ENCODE measurements at regions not wholly inside any gene's neighbourhood (a gene's known extent, or its start where the extent isn't known, plus 50 kb on each side); places are given as distances from the start of the nearest gene placed in this dataset.

- no peaks in the 10 kb centered on the region for H4K20me1 ChIP-seq (ENCODE audit: control insufficient read depth, extremely low read depth, insufficient read depth, low read length)
- no peaks in the 10 kb centered on the region for H3K9me3 ChIP-seq (ENCODE audit: control insufficient read depth, insufficient read depth, low read depth, low read length)
- H2AFZ ChIP-seq (ENCODE audit: low read length): no peak overlapping the region
- H3K36me3 ChIP-seq (ENCODE audit: control insufficient read depth, insufficient read depth, low read length): no peaks in the 10 kb centered on the region
- H3K27me3 ChIP-seq (ENCODE audit: control insufficient read depth, insufficient read depth, low read length): no peaks in the 10 kb centered on the region
- no peak overlapping the region for H3K27ac ChIP-seq (ENCODE audit: insufficient read depth, low read length)
- H3K4me3 ChIP-seq (replicated peaks in 1 of 4; ENCODE audit: control extremely low read depth in 1 of 4, insufficient read depth in 1 of 4, low read depth in 3 of 4, low read length in 4 of 4): no peak overlapping the region
- peak in 1 of 2 donors; percentile 32 for DNase-seq (ENCODE audit: low read depth in 2 of 2)
- no peaks in the 10 kb centered on the region for H3K4me1 ChIP-seq (ENCODE audit: control insufficient read depth, extremely low read depth, insufficient read depth, low read length)
- no peak overlapping the region for H3K9ac ChIP-seq (ENCODE audit: insufficient read depth, low read length)
- no peaks in the 10 kb centered on the region for H3K79me2 ChIP-seq (ENCODE audit: control insufficient read depth, insufficient read depth, low read length)
- no peak overlapping the region for H3K4me2 ChIP-seq (ENCODE audit: extremely low read depth, insufficient read depth, low read length)
- TF ChIP-seq EZH2 (IDR thresholded peaks at IDR 0.05; ENCODE audit: low read length, missing control alignments) (no peak), CTCF (conservative IDR thresholded peaks at IDR 0.05 in 1 of 2, IDR thresholded peaks at IDR 0.05 in 1 of 2; ENCODE audit: low read depth in 1 of 2, low read length in 2 of 2) (no peak)
Measured at GRCh38 chr2:133651861-133652260, 83.6 kb upstream of the NCKAP5 start.

- Histone ChIP-seq H3K27ac (ENCODE audit: insufficient read depth, low read length) (no peak overlapping the region), H3K36me3 (ENCODE audit: control insufficient read depth, insufficient read depth, low read length) (no peaks in the 10 kb centered on the region), H2AFZ (ENCODE audit: low read length) (peak overlapping the region; percentile 37), H3K27me3 (ENCODE audit: control insufficient read depth, insufficient read depth, low read length) (no peaks in the 10 kb centered on the region), H3K4me2 (ENCODE audit: extremely low read depth, insufficient read depth, low read length) (no peak overlapping the region), H3K9ac (ENCODE audit: insufficient read depth, low read length) (no peak overlapping the region), H3K9me3 (ENCODE audit: control insufficient read depth, insufficient read depth, low read depth, low read length) (no peaks in the 10 kb centered on the region), H3K79me2 (ENCODE audit: control insufficient read depth, insufficient read depth, low read length) (no peaks in the 10 kb centered on the region), H3K4me3 (replicated peaks in 1 of 4; ENCODE audit: control extremely low read depth in 1 of 4, insufficient read depth in 1 of 4, low read depth in 3 of 4, low read length in 4 of 4) (peak overlapping the region in 1 of 4 experiments; percentile 24), H4K20me1 (ENCODE audit: control insufficient read depth, extremely low read depth, insufficient read depth, low read length) (no peaks in the 10 kb centered on the region), H3K4me1 (ENCODE audit: control insufficient read depth, extremely low read depth, insufficient read depth, low read length) (no peaks in the 10 kb centered on the region)
- DNase-seq (ENCODE audit: low read depth in 2 of 2): peak; percentile 75 to 80
- TF ChIP-seq EZH2 (IDR thresholded peaks at IDR 0.05; ENCODE audit: low read length, missing control alignments) (no peak), CTCF (conservative IDR thresholded peaks at IDR 0.05 in 1 of 2, IDR thresholded peaks at IDR 0.05 in 1 of 2; ENCODE audit: low read depth in 1 of 2, low read length in 2 of 2) (no peak)
Measured at GRCh38 chr2:133652398-133652797, 84.1 kb upstream of the NCKAP5 start.

GRCh38 chr2:133653056-133653455, 84.8 kb upstream of the NCKAP5 start:
- Histone ChIP-seq H3K4me2 (ENCODE audit: extremely low read depth, insufficient read depth, low read length) (no peak overlapping the region), H3K27ac (ENCODE audit: insufficient read depth, low read length) (no peak overlapping the region), H3K27me3 (ENCODE audit: control insufficient read depth, insufficient read depth, low read length) (no peaks in the 10 kb centered on the region), H2AFZ (ENCODE audit: low read length) (no peak overlapping the region), H3K9me3 (ENCODE audit: control insufficient read depth, insufficient read depth, low read depth, low read length) (no peaks in the 10 kb centered on the region), H4K20me1 (ENCODE audit: control insufficient read depth, extremely low read depth, insufficient read depth, low read length) (no peaks in the 10 kb centered on the region), H3K36me3 (ENCODE audit: control insufficient read depth, insufficient read depth, low read length) (no peaks in the 10 kb centered on the region), H3K9ac (ENCODE audit: insufficient read depth, low read length) (no peak overlapping the region), H3K4me1 (ENCODE audit: control insufficient read depth, extremely low read depth, insufficient read depth, low read length) (no peaks in the 10 kb centered on the region), H3K79me2 (ENCODE audit: control insufficient read depth, insufficient read depth, low read length) (no peaks in the 10 kb centered on the region), H3K4me3 (replicated peaks in 1 of 4; ENCODE audit: control extremely low read depth in 1 of 4, insufficient read depth in 1 of 4, low read depth in 3 of 4, low read length in 4 of 4) (no peak overlapping the region)
- TF ChIP-seq CTCF (conservative IDR thresholded peaks at IDR 0.05 in 1 of 2, IDR thresholded peaks at IDR 0.05 in 1 of 2; ENCODE audit: low read depth in 1 of 2, low read length in 2 of 2): no peak
- no peak for TF ChIP-seq EZH2 (IDR thresholded peaks at IDR 0.05; ENCODE audit: low read length, missing control alignments)
- no peak for DNase-seq (ENCODE audit: low read depth in 2 of 2)
